ENCODE measurements at regions not wholly inside any gene's neighbourhood (a gene's known extent, or its start where the extent isn't known, plus 50 kb on each side); places are given as distances from the start of the nearest gene placed in this dataset.

DNA sequence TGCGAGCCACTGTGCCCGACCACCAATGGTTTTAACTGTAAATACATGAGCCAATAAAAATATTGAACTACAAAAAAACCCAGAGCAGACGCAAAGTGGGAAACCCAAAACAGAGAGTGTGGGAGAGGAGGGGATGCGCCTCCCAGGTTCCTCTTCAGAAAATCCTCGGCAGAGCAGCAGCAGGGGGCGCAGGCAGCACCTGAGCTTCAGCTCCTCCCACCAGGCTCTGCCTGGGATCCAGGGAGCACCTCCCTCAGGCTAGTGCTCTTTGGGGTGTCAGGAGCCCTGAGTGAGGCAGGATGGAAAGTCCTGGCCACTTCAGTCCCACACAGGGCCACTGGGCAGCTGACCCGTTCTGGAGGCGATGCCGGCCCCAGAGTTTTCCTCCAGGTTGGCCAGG is 536.9 kb upstream of the CDH4 start:
- no peak for DNase-seq

DNA sequence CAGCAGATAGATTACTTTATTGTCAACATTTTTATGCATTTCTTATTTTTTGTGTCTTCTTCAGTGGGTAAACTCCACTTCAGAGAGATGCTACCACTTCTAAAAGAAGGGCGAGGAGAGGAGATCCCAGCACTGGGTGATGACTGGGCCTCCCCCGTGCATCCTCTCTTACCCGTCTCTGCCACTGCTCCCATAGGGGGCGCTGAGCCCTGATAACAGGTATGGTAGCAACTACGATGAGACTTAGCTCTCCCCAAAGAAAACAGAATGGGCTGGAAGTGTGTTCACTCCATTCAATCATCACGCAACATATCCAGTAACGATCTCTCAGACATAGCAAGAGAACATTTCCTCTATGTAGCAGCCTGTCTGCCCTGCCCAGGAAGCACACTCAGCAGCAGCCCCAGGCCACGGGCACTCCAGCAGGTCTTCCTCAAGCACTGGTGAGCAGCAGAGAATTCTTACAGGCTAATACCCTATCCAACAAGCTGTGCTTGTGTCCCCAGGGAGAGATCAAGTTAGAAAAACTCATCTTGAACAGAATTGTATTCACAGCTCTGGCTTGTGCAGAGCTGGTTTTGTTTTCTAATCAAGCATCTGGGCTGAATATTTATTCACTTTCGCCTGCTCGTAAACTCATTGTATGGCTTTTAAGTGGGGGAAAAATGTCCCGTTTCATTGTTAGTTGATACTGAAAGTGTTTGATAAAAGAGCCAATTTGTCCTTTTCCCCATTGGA is 533.1 kb upstream of the CDH4 start:
- no peak for DNase-seq

DNA sequence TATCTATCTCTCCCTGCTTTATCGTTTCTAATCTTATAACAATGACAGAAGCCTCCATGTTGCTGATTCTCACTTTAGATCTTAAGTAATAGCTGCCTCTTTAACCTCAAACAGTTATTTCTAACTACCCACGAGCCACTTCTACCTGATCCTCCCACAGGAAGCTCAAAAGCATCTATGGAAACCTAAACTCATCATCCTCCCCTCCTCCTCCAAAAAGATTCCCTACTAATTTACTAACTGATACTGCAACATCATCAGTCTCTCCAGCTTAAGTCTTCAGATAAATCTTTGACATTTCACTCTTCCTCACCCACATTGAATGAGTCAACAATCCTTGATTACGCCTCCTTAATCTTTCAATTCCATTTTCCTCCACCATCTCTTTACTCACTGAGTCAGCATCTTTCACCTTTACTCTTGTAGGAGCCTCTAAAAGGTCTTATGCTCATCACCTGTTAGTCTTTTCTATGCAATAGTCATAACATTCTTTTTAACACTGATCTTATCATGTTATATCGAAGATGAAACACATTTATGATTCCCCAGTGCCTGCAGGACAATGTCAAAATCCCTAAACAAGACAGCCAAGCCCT is 526.7 kb upstream of the CDH4 start:
- no peak for DNase-seq

DNA sequence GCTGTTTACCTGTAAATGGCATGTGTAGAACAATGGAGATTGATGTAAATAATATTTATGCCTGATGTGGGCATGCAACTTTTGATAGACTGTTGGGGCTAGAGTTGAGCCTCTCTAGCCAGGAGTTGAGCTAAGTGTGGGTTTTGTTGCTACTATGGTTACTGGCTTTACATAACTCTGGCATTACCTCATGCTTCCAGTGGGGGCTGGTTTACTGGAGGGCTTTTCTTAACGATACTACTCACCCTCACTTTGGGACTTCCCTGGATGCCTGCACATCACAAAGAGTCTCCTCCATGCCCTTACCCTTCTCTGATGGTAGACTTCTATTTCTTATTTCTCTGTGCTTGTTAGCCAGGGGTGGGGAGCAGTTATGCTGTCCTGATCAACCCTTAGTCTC is 524.6 kb upstream of the CDH4 start:
- no peak for DNase-seq

DNA sequence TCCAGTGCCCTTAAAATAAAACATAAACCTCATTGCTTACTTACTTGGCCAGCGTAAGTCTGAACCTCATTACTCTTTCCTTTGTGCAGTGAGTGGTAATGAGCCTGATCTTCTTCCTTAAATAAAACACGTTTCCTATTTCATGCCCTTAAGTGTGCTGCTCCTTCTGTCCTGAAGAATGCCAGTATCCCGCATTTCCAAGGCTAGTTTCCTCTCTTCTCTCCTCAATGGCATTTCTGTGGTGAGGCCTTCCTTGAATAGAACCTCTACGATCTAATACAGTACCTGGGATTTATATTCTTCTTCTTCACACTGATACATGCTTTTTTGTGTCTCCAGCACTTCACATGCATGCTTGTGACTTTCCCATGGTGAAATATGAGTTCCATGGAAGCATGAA is 523.4 kb upstream of the CDH4 start:
- DNase-seq, result no peak

DNA sequence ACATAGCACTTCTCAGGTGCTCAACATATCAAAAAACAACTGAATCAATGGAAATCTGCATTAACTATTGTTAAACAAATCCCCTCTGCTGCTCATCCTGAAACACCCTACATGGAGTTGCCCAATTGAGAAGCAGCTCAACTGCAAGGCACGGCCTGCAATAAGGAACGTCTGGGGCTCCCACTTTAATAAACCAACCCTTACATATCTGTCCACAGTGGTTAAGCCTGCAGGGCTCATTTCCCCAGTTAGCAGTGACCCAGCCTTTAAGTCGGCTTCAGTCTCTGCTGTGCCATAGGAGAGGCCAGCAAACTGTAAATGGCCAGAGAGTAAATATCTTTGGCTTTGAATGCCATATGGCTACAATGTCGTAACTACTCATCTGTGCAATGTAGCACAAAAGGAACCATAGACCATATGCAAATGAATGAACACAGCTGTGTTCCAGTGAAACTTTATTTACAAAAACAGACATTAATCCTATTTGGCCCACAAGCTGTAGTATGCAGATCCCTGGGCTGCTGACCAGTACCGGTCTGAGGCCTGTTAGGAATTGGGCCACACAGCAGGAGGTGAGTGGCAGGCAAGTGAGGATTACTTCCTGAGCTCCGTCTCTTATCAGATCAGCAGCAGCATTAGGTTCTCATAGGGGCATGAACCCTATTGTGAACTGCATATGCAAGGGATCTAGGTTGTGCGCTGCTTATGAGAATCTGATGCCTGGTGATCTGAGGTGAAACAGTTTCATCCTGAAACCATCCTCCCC is 522.7 kb upstream of the CDH4 start:
- no peak for DNase-seq

DNA sequence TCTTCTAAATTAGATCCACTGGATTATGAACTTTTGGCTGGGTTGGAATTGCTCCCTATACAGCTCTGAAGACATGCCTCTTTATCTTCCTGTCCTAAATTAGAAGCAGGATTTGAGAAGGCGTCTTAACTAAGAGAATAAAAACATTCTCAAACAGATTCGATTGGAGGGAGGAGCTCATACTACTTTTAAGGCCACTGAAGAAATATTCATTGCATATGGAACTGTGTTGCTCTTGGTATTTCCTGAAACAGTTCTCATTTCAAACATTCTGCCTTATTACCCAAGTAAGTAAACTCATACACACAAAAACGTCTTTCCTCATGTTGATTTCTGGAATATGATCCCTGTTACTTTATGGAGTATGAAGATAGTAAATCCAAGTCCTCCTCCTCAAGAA is 519.7 kb upstream of the CDH4 start:
- no peak for DNase-seq

DNA sequence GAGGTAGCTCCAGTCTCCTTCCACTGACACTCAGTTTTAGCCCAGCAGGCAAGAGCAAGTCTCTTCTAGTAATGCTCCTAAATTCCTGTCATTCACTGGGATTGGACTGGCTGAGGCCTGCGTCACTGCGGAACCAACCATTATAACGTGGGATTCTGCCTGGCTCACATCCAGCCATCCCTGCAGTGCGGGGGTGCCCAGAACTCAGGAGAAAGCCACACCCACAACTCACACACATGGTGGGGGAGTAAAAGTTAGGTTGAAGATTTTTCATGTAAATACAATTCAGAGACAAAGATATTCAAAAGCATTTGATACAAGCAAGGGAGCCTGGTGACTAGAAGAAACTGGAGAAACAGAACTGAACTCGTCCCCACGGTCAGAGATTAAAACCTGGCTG is 504.0 kb upstream of the CDH4 start:
- no peak for DNase-seq

DNA sequence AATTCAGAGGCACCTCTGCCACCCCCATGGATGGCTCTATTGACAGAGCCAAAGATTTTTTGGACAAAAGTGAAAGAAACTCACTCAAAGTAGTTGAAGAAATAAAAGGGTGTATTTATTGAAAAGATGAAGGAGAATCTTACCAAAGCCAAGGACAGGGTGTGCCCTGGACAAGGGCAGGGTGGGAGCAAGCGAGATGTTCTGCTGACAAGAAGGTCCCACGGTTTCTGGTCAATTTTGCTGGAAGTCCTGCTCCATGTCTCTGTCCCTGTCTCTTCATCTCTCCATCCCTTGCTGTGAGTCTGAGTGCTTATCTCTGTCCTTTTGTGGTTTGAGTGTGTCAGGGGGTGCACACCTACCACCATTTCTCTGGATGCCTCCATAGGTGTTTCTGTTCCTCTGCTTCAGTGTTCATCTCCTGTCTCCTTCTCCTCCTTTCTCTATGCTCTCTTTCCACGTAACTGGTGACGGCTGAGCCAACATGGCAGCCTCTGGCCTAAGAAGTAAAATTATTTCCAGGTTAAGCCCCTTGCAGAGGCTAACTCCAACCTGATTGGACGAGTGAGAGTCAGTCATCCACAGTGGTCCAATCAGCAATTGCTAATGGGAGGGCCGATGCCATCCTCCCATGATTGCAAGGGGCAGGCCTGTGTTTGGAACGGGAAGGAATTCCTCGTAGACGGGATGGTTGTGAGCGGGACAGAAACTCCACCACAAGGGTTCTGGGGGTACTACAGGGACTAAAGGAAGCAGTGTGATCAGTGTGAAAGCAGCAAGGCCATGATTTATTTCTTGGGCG is 502.1 kb upstream of the CDH4 start:
- no peak for DNase-seq

DNA sequence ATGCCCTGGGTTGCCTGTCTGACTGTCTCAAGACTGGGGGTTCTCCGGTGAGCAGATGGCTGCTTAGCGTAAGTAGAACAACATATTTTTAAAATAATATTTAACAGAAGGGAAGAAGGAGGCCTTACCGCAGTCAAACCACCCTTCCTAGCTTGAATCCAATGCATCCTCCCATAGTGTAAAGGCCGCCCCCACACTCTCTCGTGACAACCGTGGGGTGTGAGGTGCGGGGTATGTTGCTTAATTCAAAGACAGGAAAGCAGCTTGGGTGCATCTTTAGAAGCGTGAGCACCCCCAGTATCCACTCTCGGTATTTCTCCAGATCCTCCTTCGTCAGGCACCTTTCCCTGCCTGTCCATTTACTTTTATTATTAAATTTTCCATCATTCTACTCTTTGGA is 501.2 kb upstream of the CDH4 start:
- DNase-seq, result peak in 1 of 2 donors; percentile 6

DNA sequence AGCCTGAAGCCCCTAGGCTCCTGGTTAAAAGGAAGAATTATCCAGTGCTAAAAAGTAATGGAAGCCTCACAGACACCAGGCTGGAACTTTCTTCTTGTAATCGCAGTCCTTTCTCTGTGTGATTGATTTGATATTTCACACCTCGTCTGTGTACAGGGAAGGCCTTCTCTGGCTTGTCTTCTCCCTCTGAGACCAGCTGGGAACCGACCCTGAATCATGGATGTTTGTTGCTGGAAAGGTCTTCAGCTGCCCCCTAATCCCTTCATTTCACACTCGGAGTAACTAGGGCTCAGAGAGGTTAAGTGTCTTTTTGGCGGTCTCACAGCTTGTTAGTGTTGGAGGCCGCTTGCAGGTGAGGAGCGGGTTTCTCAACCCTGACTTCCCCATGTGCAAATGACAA is 500.2 kb upstream of the CDH4 start:
- no peak for DNase-seq

DNA sequence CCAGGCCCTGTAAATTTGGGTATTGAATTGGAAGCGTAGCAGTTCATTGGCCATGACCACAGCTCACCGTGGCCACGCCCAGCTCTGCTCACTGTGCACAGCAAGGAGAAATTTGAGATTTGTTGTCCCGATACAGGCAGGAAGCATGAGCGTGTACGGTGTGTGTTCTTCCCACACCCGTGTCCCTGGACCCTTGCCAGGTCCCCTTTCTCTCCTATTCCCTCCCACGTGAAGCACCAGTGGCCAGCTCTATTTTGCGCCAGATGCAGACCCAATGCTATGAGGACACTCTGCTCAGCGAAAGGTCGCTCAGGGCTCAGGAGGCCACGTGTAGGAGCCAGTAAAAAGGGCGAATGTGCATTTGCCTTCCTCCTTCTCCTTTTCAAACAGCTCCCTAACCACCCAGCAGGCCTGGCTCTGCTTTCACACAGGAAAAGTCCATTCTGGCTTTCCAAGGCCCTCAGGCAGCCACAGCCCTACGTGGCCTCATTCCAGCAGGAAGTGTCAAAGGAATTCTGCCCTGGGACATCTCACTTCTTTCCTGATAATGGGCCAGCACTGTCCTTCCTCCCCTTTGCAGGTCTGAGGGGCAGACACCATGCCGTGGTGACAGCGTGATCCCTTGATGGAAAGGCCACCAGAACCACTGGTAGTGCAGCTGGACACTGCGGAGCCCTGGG is 499.2 kb upstream of the CDH4 start:
- no peak for DNase-seq

DNA sequence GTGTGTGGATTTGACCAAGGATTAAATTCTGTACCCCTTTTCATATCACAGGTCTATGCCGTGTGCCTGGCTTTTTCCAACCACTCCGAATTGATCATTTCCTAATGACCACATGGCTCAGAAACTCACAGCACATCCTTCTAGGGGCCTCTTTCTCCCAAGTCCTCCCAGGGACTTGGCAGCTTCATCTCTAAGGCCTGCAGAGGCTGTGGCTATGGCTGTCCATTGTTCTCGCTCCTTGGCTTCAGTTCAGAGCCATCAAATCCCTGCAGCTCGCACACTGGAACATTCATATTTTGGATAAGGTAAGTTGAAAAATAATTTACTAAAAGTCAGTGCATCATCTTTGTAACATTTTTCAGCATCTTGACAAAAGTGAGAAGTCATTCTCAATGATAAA is 497.2 kb upstream of the CDH4 start:
- DNase-seq, result no peak

DNA sequence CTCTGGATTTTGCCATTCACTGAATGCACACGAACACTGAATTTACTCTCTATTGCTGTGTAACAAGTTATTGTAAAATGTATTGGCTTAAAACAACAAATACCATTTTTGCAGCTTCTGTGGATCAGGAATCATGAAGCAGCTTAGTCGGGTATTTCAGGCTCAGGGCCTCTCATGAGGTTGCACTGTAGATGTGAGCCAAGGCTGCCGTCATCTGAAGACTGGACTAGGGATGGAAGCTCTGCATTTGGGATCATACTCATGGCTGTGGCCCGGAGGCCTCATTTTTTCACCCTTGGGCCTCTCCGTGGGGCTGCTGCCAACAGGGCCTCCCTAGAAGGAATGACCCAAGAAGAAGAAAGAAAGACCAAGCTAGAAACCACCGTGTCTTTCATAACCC is 492.4 kb upstream of the CDH4 start:
- no peak for DNase-seq

DNA sequence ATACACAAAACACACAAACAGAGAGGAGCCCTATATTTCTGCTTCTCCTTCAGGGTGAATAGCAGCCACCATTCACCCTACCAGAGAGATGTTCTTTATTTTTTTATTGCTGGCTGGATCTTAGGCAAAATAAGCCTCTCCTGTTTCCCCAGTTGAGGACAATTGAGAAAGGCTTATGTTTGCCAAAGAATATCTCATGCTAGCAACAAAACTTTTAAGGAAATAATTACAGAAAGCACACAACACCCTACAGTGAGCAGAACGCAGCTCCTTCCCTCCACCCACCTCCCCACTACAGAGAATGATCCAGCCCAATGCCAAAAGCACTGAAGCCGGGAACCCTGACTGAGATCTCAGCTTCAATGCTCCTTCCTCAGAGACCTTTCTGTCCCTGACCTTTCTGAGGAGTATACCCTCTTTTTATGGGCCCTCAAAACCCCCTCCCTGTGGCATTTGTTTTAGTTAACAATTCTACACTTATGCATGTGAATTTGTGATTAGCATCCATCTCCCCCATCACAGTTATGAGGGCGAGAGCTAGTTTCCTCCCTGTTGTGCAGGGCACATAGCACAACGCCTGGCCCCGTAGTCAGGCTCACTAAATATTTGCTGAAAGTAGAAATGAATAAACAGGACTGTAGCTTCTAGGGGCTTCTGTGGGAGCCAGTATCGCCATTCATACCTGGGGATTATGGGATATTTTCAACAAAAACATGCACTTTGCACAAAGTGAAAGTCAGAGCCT is 491.6 kb upstream of the CDH4 start:
- DNase-seq, result no peak

DNA sequence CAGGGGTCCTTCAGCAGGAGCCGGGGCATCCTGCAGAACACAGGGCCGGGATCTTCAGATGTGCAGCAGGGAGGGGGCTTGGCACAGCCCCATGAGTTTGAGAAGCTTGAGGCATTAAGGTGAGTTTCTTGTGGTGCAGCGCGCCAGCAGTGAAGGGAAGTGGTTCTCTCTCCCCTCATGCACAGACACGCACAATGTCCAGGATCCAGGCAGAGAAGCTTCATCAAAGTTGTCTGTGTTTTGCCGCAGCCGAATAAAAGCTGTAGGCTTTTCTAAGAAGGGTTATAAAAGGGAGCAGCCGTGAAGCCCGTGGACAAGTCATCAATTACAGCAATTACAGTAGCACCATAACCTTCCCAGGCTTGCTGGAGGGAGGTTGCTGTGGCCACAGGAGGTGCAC is 491.0 kb upstream of the CDH4 start:
- no peak for DNase-seq

DNA sequence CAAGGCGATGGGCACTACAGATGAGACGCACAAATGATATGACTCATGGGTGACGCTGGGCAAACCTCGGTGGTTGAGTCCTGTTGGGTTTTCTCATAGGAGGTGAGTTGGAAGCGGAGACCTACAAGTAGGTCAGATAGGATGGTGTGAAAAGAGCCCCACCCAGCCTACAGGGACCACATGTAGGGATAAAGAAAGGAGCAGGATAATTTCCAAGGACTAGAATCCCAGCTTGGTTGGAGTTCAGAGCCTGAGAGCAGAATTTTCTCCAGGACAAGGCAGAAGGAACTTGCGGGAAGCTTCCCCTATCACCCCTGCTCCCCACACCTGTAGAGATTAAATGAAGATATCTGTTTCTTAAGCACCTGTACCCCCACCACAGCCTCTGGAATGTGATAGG is 489.7 kb upstream of the CDH4 start:
- no peak for DNase-seq

DNA sequence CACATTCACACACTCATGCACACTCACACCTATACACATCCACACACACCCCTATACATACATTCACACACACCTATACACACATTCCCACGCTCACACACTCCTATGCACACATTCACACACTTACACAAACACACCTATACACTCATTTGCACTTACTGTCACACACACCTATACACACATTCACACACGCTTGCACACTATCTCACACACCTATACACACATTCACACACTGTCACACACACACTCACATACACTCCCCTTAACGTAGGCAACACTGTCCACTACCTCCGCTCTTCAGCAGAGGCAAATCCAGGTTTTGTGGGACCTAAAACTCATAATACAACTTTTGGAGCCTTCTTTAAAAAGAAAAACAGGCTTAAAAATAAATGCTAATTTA is 487.7 kb upstream of the CDH4 start:
- no peak for DNase-seq

DNA sequence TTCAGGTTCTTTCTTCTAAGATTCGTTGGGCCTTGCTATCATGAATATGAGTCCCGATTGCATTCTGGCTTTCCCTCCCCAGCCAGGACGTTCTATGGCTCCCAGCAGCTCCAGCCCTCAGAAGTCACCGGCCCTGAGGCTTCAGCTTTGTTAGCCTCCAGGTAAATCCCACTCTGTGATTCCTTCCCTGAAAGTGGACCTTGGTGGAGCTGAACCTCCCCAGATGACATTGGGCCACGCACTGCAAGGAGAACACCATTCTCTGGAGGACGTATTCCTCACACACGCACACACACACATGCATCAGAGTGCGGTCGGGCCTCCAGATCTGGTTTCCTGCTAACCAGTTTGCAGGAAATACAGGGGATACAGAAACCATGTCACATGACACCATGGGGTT is 487.3 kb upstream of the CDH4 start:
- DNase-seq, result no peak

DNA sequence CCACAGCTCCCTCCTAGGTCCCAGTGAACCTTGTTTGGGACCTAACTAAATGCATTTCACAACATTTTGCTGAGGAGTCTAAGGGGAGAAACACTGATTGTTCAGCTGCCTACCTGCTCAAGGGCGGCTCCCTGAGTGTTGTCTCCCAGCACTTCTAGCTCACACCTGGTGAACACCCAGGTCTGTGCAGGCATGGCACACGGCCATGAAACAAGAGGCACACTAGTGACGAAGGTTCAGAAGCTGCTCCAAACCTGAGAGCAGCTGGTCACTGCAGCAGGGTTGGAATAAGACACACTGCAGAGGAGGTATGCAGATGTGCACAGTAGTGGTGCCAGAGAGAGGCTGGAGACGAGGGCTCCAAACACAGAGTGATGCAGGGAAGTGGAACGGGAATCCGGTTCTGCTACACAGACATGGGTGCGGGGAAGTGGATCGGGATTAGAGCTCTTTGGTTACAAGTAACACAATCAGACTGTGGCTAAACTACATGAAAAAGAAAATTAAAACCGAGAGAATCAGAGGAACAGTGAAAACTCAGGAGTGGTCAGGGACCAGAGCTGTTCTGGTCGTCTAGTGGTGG is 486.1 kb upstream of the CDH4 start:
- DNase-seq, result no peak

DNA sequence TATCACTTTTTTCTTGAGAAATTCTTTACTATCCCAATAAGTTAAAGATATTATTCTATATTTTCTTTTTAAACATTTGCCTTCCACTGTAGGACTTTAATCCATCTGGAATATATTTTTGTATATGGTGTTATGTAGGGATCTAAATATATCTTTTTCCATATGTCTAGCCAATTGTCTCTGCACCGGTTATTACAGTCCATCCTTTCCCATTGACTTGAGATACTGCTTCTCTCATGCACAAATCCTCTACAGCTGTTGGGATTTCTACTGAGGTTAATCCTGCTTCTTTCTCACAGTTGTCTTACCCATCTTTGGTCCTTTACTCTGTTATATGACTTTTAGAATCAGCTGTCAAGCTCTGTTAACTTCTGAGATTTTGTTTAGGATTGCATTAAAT is 483.8 kb upstream of the CDH4 start:
- no peak for DNase-seq
